Spleen (tissue), 7 donors: ENCODE measurements at regions not wholly inside any gene's neighbourhood (a gene's known extent, or its start where the extent isn't known, plus 50 kb on each side); places are given as distances from the start of the nearest gene placed in this dataset.

ENCODE experiments used
- POLR2A ChIP-seq, 3 donors: fragments of 450-650 bp; IDR thresholded peaks; one replicate each; pipeline ENCODE4 v1.5.1; 2017; ENCODE audit warnings: antibody characterized with exemption in 3 of 3, mild to moderate bottlenecking in 1 of 3
- TF ChIP-seq, protein P1 (sequence below), 11 experiments: fragments of 200-600 bp in 7 of 11; fragments of 450-650 bp in 4 of 11; sonication (generic) in 4 of 11; IDR thresholded peaks in 8 of 11; conservative IDR thresholded peaks in 3 of 11; 1 replicate in 7 of 11; 2 replicates in 4 of 11; pipeline versions ENCODE4 v1.4.0 to v1.8.0; 2016 to 2021; ENCODE audit warnings: antibody characterized with exemption in 11 of 11, inconsistent platforms in 4 of 11, mild to moderate bottlenecking in 1 of 11
- donor health status: DM: no; HTN: no; CAD: no; lungs with moderate emphysema.
- donor health status: DM: no; HTN: no; CAD: no.
- donor health status: DM: no; HTN: no; CAD: no.

DNA sequence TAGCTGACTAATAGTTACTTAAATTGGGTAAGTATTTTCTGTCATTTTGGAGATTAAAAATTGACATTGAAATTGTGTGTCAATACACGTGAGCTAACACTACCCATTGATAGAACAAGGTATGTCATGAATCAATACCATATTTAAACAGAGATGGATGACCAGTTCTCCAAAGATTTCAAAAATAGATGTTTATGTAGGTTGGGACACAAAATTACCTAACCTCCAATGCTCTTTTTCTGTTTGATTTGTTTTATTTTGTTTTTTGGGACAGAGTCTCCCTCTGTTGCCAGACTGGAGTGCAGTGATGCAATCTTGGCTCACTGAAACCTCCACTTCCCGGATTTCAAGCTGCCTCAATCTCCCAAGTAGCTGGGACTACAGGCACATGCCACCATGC is 1491.7 kb downstream of the GRIK2 start:
- TF ChIP-seq, protein P1, sequence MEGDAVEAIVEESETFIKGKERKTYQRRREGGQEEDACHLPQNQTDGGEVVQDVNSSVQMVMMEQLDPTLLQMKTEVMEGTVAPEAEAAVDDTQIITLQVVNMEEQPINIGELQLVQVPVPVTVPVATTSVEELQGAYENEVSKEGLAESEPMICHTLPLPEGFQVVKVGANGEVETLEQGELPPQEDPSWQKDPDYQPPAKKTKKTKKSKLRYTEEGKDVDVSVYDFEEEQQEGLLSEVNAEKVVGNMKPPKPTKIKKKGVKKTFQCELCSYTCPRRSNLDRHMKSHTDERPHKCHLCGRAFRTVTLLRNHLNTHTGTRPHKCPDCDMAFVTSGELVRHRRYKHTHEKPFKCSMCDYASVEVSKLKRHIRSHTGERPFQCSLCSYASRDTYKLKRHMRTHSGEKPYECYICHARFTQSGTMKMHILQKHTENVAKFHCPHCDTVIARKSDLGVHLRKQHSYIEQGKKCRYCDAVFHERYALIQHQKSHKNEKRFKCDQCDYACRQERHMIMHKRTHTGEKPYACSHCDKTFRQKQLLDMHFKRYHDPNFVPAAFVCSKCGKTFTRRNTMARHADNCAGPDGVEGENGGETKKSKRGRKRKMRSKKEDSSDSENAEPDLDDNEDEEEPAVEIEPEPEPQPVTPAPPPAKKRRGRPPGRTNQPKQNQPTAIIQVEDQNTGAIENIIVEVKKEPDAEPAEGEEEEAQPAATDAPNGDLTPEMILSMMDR (IDR thresholded peaks at IDR 0.05 in 8 of 11, conservative IDR thresholded peaks at IDR 0.05 in 3 of 11), result no peak
- no peak for TF ChIP-seq POLR2A (IDR thresholded peaks at IDR 0.05)
